Endothelial cell of umbilical vein (primary cell): ENCODE measurements at regions not wholly inside any gene's neighbourhood (a gene's known extent, or its start where the extent isn't known, plus 50 kb on each side); places are given as distances from the start of the nearest gene placed in this dataset.

Experiments
- BruUV-seq: library from RNA; stranded (reverse); fragments of 400-500 nt; replicated peaks from 2 replicates; lab custom pipeline; 2021; lab: Mats Ljungman, UMichigan
- CTCF ChIA-PET: fragments of 300-600, 350-600 bp; sonication (Branson Sonifier 250); formaldehyde crosslinking; loops from one replicate; lab custom pipeline; 2021; ENCODE audit warnings: antibody characterized with exemption, inconsistent platforms; lab: Charles Lee
- POLR2A ChIA-PET: fragments of 300-600, 350-600 bp; sonication (Branson Sonifier 250); formaldehyde crosslinking; loops from one replicate; lab custom pipeline; 2021; ENCODE audit warnings: antibody characterized with exemption, inconsistent platforms; lab: Charles Lee
- DNase-seq: peaks from one replicate; pipeline ENCODE4 v3.0.0-alpha.2; 2011; ENCODE audit warnings: low read depth, low spot score
- FAIRE-seq: peaks from 2 replicates; lab custom pipeline; 2011; peaks lifted over from hg19 to GRCh38; lab: Jason Lieb, UNC
- H2AFZ ChIP-seq: 2 replicates; pipeline ENCODE4 v1.6.0; 2012; ENCODE audit warnings: low read depth, low read length, control low read depth, inconsistent platforms
- H3K27ac ChIP-seq: 2 replicates; pipeline ENCODE4 v1.5.1; 2011; ENCODE audit warnings: low read depth, mild to moderate bottlenecking, control low read depth, low read length, moderate library complexity; ENCODE audit not compliant: insufficient read depth
- H3K27me3 ChIP-seq, 2 experiments: 2 replicates each; pipeline versions ENCODE4 v1.6.0 to v1.6.1; 2011; ENCODE audit warnings: low read length in 2 of 2, mixed read lengths in 1 of 2; ENCODE audit not compliant: control insufficient read depth in 2 of 2, insufficient read depth in 2 of 2
- H3K36me3 ChIP-seq, 2 experiments: 2 replicates in 1 of 2; 3 replicates in 1 of 2; pipeline ENCODE4 v1.5.1; 2011; ENCODE audit warnings: low read length in 2 of 2, mild to moderate bottlenecking in 1 of 2, moderate library complexity in 1 of 2; ENCODE audit not compliant: control insufficient read depth in 2 of 2, insufficient read depth in 2 of 2; ENCODE audit errors: extremely low read depth in 1 of 2
- H3K4me1 ChIP-seq: 3 replicates; pipeline ENCODE4 v1.5.1; 2011; ENCODE audit warnings: mild to moderate bottlenecking, low read length; ENCODE audit not compliant: control insufficient read depth, insufficient read depth; ENCODE audit errors: extremely low read depth
- H3K4me2 ChIP-seq: 2 replicates; pipeline ENCODE4 v1.6.1; 2011; ENCODE audit warnings: low read length, control low read depth, mixed read lengths; ENCODE audit not compliant: insufficient read depth
- H3K4me3 ChIP-seq, 3 experiments: fragments of 200-600 bp in 1 of 3; sonication (generic), shearing (Covaris generic) in 1 of 3; replicated peaks in 1 of 3; 2 replicates each; pipeline ENCODE4 v1.5.1; 2011 to 2016; ENCODE audit warnings: control low read depth in 3 of 3, low read length in 3 of 3, mild to moderate bottlenecking in 2 of 3, inconsistent platforms in 1 of 3, low read depth in 1 of 3, moderate library complexity in 1 of 3; ENCODE audit not compliant: insufficient read depth in 1 of 3
- H3K79me2 ChIP-seq: 2 replicates; pipeline ENCODE4 v1.6.0; 2012; ENCODE audit warnings: low read length, inconsistent platforms; ENCODE audit not compliant: control insufficient read depth, insufficient read depth
- H3K9ac ChIP-seq: replicated peaks from 2 replicates; pipeline ENCODE3; 2011; ENCODE audit warnings: low read length, control low read depth; ENCODE audit not compliant: insufficient read depth; ENCODE audit errors: extremely low read depth
- H3K9me1 ChIP-seq: replicated peaks from 3 replicates; pipeline ENCODE4 v1.6.0; 2011; ENCODE audit warnings: mild to moderate bottlenecking, low read length; ENCODE audit not compliant: control insufficient read depth, insufficient read depth; ENCODE audit errors: extremely low read depth
- H3K9me3 ChIP-seq: replicated peaks from 2 replicates; pipeline ENCODE4 v1.5.1; 2012; ENCODE audit warnings: low read length, inconsistent platforms; ENCODE audit not compliant: control insufficient read depth, insufficient read depth
- H4K20me1 ChIP-seq: replicated peaks from 2 replicates; pipeline ENCODE3; 2011; ENCODE audit warnings: mild to moderate bottlenecking, low read length; ENCODE audit not compliant: control insufficient read depth, insufficient read depth; ENCODE audit errors: extremely low read depth
- CTCF ChIP-seq, 2 donors: IDR thresholded peaks; 1 replicate in 1 of 2; 2 replicates in 1 of 2; pipeline ENCODE4 v1.5.1; 2011; ENCODE audit warnings: low read length in 2 of 2, mild to moderate bottlenecking in 2 of 2, moderate library complexity in 2 of 2, control low read depth in 1 of 2, inconsistent platforms in 1 of 2, low read depth in 1 of 2; ENCODE audit not compliant: insufficient read depth in 1 of 2; ENCODE audit errors: extremely low read depth in 1 of 2
- EZH2 ChIP-seq: IDR thresholded peaks from 2 replicates; pipeline ENCODE4 v1.6.1; 2012; ENCODE audit warnings: borderline replicate concordance, low read depth, mild to moderate bottlenecking, moderate library complexity, low read length, inconsistent platforms; ENCODE audit not compliant: severe bottlenecking
- FOS ChIP-seq: IDR thresholded peaks from 2 replicates; pipeline ENCODE4 v1.6.1; 2011; ENCODE audit warnings: mild to moderate bottlenecking, low read length, moderate library complexity, borderline replicate concordance; ENCODE audit not compliant: insufficient read depth
- GATA2 ChIP-seq: IDR thresholded peaks from 2 replicates; pipeline ENCODE4 v1.7.0; 2011; ENCODE audit warnings: low read depth, mild to moderate bottlenecking, moderate library complexity, mixed read lengths, low read length; ENCODE audit not compliant: insufficient read length, insufficient read depth
- JUN ChIP-seq: IDR thresholded peaks from 2 replicates; pipeline ENCODE4 v1.6.1; 2011; ENCODE audit warnings: borderline replicate concordance, low read depth; ENCODE audit not compliant: insufficient read length, insufficient read depth
- MAX ChIP-seq: IDR thresholded peaks from 2 replicates; pipeline ENCODE4 v1.6.1; 2011; ENCODE audit not compliant: insufficient read depth, insufficient read length
- MYC ChIP-seq: IDR thresholded peaks from one replicate; pipeline ENCODE4 v1.6.1; 2011; ENCODE audit warnings: mild to moderate bottlenecking, low read depth, low read length
- POLR2A ChIP-seq: IDR thresholded peaks from 2 replicates; pipeline ENCODE4 v1.6.1; 2012; ENCODE audit warnings: low read depth, mild to moderate bottlenecking, control low read depth, low read length
- POLR2AphosphoS5 ChIP-seq: IDR thresholded peaks from 2 replicates; pipeline ENCODE4 v1.6.1; 2012; ENCODE audit warnings: low read depth, mild to moderate bottlenecking, control low read depth, low read length, moderate library complexity; ENCODE audit not compliant: insufficient read depth
- dilution Hi-C: fragments of 300-500 bp; cut with MboI; formaldehyde crosslinking; loops from one replicate; pipeline ENCODE4 v1.15.0; 2019; ENCODE audit warnings: low sequenced_read_pairs; ENCODE audit not compliant: extremely low pct_ligation_motif_present
- intact Hi-C: fragments of 100-400 bp; cut with micrococcal nuclease; formaldehyde crosslinking; loops from one replicate; pipeline ENCODE4 v1.10.0; 2022

- no TSS peak for BruUV-seq
- POLR2A ChIA-PET: no interaction called here
- Histone ChIP-seq H3K9me3 (no peaks in the 10 kb centered on the region), H2AFZ (no peak overlapping the region), H3K27ac (no peak overlapping the region), H3K9me1 (no peaks in the 10 kb centered on the region), H4K20me1 (no peaks in the 10 kb centered on the region), H3K4me2 (no peak overlapping the region), H3K4me1 (no peaks in the 10 kb centered on the region), H3K9ac (no peak overlapping the region), H3K79me2 (no peaks in the 10 kb centered on the region), H3K27me3 (no peaks in the 10 kb centered on the region), H3K36me3 (no peaks in the 10 kb centered on the region), H3K4me3 (no peak overlapping the region)
- FAIRE-seq (no peak), DNase-seq (no peak)
- dilution Hi-C loops: no loop called here
- intact Hi-C loops: no loop called here
- no peak for TF ChIP-seq POLR2A
- TF ChIP-seq MAX: no peak
- no peak for TF ChIP-seq GATA2
- TF ChIP-seq EZH2: no peak
- TF ChIP-seq POLR2AphosphoS5: no peak
- TF ChIP-seq CTCF (IDR thresholded peaks at IDR 0.05; ENCODE audit: extremely low read depth in 1 of 2, insufficient read depth in 1 of 2, low read depth in 1 of 2, low read length in 2 of 2): no peak
- no peak for TF ChIP-seq JUN
- TF ChIP-seq FOS: no peak
- no peak for TF ChIP-seq MYC
- CTCF ChIA-PET: no interaction called here
Measured at GRCh38 chr5:107808671-107809137, 138.0 kb upstream of the EFNA5 start.
